ENCODE measurements at regions not wholly inside any gene's neighbourhood (a gene's known extent, or its start where the extent isn't known, plus 50 kb on each side); places are given as distances from the start of the nearest gene placed in this dataset.

GRCh38 chr5:62083247-62083646 is 222.8 kb upstream of the KIF2A start:
- TF ChIP-seq, protein P1, sequence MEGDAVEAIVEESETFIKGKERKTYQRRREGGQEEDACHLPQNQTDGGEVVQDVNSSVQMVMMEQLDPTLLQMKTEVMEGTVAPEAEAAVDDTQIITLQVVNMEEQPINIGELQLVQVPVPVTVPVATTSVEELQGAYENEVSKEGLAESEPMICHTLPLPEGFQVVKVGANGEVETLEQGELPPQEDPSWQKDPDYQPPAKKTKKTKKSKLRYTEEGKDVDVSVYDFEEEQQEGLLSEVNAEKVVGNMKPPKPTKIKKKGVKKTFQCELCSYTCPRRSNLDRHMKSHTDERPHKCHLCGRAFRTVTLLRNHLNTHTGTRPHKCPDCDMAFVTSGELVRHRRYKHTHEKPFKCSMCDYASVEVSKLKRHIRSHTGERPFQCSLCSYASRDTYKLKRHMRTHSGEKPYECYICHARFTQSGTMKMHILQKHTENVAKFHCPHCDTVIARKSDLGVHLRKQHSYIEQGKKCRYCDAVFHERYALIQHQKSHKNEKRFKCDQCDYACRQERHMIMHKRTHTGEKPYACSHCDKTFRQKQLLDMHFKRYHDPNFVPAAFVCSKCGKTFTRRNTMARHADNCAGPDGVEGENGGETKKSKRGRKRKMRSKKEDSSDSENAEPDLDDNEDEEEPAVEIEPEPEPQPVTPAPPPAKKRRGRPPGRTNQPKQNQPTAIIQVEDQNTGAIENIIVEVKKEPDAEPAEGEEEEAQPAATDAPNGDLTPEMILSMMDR (IDR thresholded peaks at IDR 0.05) = no peak
- TF ChIP-seq POLR2A (IDR thresholded peaks at IDR 0.05) = no peak

Data from body of pancreas (tissue), 4 donors.